ENCODE measurements at regions not wholly inside any gene's neighbourhood (a gene's known extent, or its start where the extent isn't known, plus 50 kb on each side); places are given as distances from the start of the nearest gene placed in this dataset.

DNA sequence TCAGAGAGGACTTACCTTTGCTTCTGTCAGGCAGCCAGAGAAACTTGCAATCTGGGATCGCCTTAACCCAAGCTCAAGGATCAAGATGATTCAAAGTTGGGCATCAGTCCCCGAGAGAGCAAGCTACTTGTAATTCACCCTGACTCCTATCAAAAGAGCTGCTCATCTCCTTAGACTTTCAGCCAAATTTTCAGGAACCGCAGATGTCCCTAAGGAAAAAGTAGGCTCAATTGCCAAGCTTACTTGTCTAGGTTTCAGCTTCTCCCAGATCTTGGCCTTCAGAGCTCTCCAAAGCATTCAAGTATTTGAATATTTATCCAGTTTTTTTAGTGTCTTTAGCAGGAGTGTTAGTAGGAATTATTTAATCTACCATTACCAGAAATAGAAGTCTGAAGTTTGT, 434.1 kb upstream of the MMS22L start:
- TF ChIP-seq, protein P1, sequence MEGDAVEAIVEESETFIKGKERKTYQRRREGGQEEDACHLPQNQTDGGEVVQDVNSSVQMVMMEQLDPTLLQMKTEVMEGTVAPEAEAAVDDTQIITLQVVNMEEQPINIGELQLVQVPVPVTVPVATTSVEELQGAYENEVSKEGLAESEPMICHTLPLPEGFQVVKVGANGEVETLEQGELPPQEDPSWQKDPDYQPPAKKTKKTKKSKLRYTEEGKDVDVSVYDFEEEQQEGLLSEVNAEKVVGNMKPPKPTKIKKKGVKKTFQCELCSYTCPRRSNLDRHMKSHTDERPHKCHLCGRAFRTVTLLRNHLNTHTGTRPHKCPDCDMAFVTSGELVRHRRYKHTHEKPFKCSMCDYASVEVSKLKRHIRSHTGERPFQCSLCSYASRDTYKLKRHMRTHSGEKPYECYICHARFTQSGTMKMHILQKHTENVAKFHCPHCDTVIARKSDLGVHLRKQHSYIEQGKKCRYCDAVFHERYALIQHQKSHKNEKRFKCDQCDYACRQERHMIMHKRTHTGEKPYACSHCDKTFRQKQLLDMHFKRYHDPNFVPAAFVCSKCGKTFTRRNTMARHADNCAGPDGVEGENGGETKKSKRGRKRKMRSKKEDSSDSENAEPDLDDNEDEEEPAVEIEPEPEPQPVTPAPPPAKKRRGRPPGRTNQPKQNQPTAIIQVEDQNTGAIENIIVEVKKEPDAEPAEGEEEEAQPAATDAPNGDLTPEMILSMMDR (conservative IDR thresholded peaks at IDR 0.05; ENCODE audit: low read length): no peak
- TF ChIP-seq EZH2phosphoT487 (IDR thresholded peaks at IDR 0.05; ENCODE audit: borderline replicate concordance): no peak
